GM21390 (cell line): ENCODE measurements at regions not wholly inside any gene's neighbourhood (a gene's known extent, or its start where the extent isn't known, plus 50 kb on each side); places are given as distances from the start of the nearest gene placed in this dataset.
A peak's percentile ranks its signal among the peaks of the same experiment; 100 is the strongest.

ENCODE experiments used
- ATAC-seq: cut with Tn5 transposase; IDR thresholded peaks from one replicate; pipeline ENCODE4 v1.9.1; 2021; ENCODE audit not compliant: unreplicated experiment

- peak; percentile 74 for ATAC-seq
Observed at GRCh38 chr15:94749811-94750617, 518.7 kb downstream of the MCTP2 start.

- no peak for ATAC-seq
Observed at GRCh38 chr15:94760348-94760747, 529.0 kb downstream of the MCTP2 start.

GRCh38 chr15:94761574-94761973 is 530.2 kb downstream of the MCTP2 start:
- no peak for ATAC-seq

- no peak for ATAC-seq
Observed at GRCh38 chr15:94769089-94769488, 537.7 kb downstream of the MCTP2 start.

GRCh38 chr15:94770199-94770598 is 538.8 kb downstream of the MCTP2 start:
- ATAC-seq = no peak

- ATAC-seq = no peak
Observed at GRCh38 chr15:94777037-94777436, 545.7 kb downstream of the MCTP2 start.

GRCh38 chr15:94778840-94779239 is 547.5 kb downstream of the MCTP2 start:
- ATAC-seq = no peak

- no peak for ATAC-seq
Observed at GRCh38 chr15:94780166-94780565, 548.8 kb downstream of the MCTP2 start.

GRCh38 chr15:94785091-94785490 is 553.7 kb downstream of the MCTP2 start:
- no peak for ATAC-seq

- ATAC-seq = no peak
Observed at GRCh38 chr15:94791008-94791407, 559.6 kb downstream of the MCTP2 start.

GRCh38 chr15:94791510-94791909 is 560.1 kb downstream of the MCTP2 start:
- ATAC-seq = no peak

GRCh38 chr15:94792196-94792595 is 560.8 kb downstream of the MCTP2 start:
- ATAC-seq = no peak

GRCh38 chr15:94793207-94793606 is 561.8 kb downstream of the MCTP2 start:
- no peak for ATAC-seq

GRCh38 chr15:94793641-94794040 is 562.3 kb downstream of the MCTP2 start:
- ATAC-seq = no peak

- ATAC-seq = no peak
Observed at GRCh38 chr15:94804613-94805012, 573.3 kb downstream of the MCTP2 start.

GRCh38 chr15:94815110-94815731 is 583.9 kb downstream of the MCTP2 start:
- ATAC-seq = no peak

GRCh38 chr15:94815914-94816313 is 584.6 kb downstream of the MCTP2 start:
- ATAC-seq = no peak

GRCh38 chr15:94829887-94830884 is 598.8 kb downstream of the MCTP2 start:
- ATAC-seq = no peak

GRCh38 chr15:94834000-94834399 is 602.6 kb downstream of the MCTP2 start:
- ATAC-seq = no peak

GRCh38 chr15:94834494-94834893 is 603.1 kb downstream of the MCTP2 start:
- no peak for ATAC-seq

- no peak for ATAC-seq
Observed at GRCh38 chr15:94838281-94838680, 606.9 kb downstream of the MCTP2 start.
